Fibroblast of lung (primary cell): ENCODE measurements at regions not wholly inside any gene's neighbourhood (a gene's known extent, or its start where the extent isn't known, plus 50 kb on each side); places are given as distances from the start of the nearest gene placed in this dataset.
"Not testable (repeated sequence)": the region's sequence is repeated elsewhere in the genome, so short reads cannot be mapped to it uniquely, and the experiment has no call there.

Experiments
- DNase-seq, 2 donors: peaks; one replicate each; pipeline versions ENCODE4 v3.0.0 to v3.0.0-alpha.2; 2010; ENCODE audit warnings: low read depth in 2 of 2
- H2AFZ ChIP-seq: 2 replicates; pipeline ENCODE4 v1.5.1; 2012; ENCODE audit warnings: low read length, control low read depth, inconsistent platforms
- H3K27ac ChIP-seq: 2 replicates; pipeline ENCODE4 v1.5.1; 2011; ENCODE audit warnings: low read length, control low read depth; ENCODE audit not compliant: insufficient read depth
- H3K27me3 ChIP-seq: 2 replicates; pipeline ENCODE4 v1.5.1; 2011; ENCODE audit warnings: mild to moderate bottlenecking, low read length; ENCODE audit not compliant: control insufficient read depth, insufficient read depth
- H3K36me3 ChIP-seq: 2 replicates; pipeline ENCODE4 v1.5.1; 2011; ENCODE audit warnings: low read length; ENCODE audit not compliant: control insufficient read depth, insufficient read depth
- H3K4me1 ChIP-seq: 2 replicates; pipeline ENCODE4 v1.5.1; 2011; ENCODE audit warnings: low read length; ENCODE audit not compliant: control insufficient read depth, insufficient read depth; ENCODE audit errors: extremely low read depth
- H3K4me2 ChIP-seq: 2 replicates; pipeline ENCODE4 v1.5.1; 2011; ENCODE audit warnings: low read length, control low read depth; ENCODE audit not compliant: insufficient read depth; ENCODE audit errors: extremely low read depth
- H3K4me3 ChIP-seq, 4 experiments: fragments of 200-600 bp in 1 of 4; sonication (generic) in 1 of 4; replicated peaks in 1 of 4; 2 replicates each; pipeline ENCODE4 v1.5.1; 2011 to 2016; ENCODE audit warnings: low read length in 4 of 4, low read depth in 3 of 4, mild to moderate bottlenecking in 3 of 4, control low read depth in 2 of 4, inconsistent platforms in 1 of 4, mixed read lengths in 1 of 4; ENCODE audit not compliant: insufficient read depth in 1 of 4; ENCODE audit errors: control extremely low read depth in 1 of 4
- H3K79me2 ChIP-seq: 2 replicates; pipeline ENCODE4 v1.5.1; 2012; ENCODE audit warnings: mild to moderate bottlenecking, low read length, inconsistent platforms; ENCODE audit not compliant: control insufficient read depth, insufficient read depth
- H3K9ac ChIP-seq: 2 replicates; pipeline ENCODE4 v1.5.1; 2011; ENCODE audit warnings: mild to moderate bottlenecking, low read length, control low read depth; ENCODE audit not compliant: insufficient read depth
- H3K9me3 ChIP-seq: 2 replicates; pipeline ENCODE4 v1.5.1; 2012; ENCODE audit warnings: low read depth, low read length; ENCODE audit not compliant: control insufficient read depth, insufficient read depth
- H4K20me1 ChIP-seq: 2 replicates; pipeline ENCODE4 v1.5.1; 2011; ENCODE audit warnings: low read length; ENCODE audit not compliant: control insufficient read depth, insufficient read depth; ENCODE audit errors: extremely low read depth
- CTCF ChIP-seq, 2 donors: IDR thresholded peaks in 1 of 2; conservative IDR thresholded peaks in 1 of 2; 1 replicate in 1 of 2; 2 replicates in 1 of 2; pipeline ENCODE4 v1.5.1; 2011 to 2012; ENCODE audit warnings: low read length in 2 of 2, control low read depth in 1 of 2, inconsistent platforms in 1 of 2, low read depth in 1 of 2, mild to moderate bottlenecking in 1 of 2
- EZH2 ChIP-seq: IDR thresholded peaks from 2 replicates; pipeline ENCODE4 v1.5.1; 2012; ENCODE audit warnings: low read length, control low read depth, mild to moderate bottlenecking; ENCODE audit errors: missing control alignments

GRCh38 chr9:107819772-107820565 lies 330.4 kb upstream of the KLF4 start:
- Histone ChIP-seq H4K20me1 (no peaks in the 10 kb centered on the region), H3K27ac (no peak overlapping the region), H3K36me3 (no peaks in the 10 kb centered on the region), H3K79me2 (no peaks in the 10 kb centered on the region), H3K4me1 (no peaks in the 10 kb centered on the region), H3K27me3 (no peaks in the 10 kb centered on the region), H3K4me2 (no peak overlapping the region), H3K9me3 (no peaks in the 10 kb centered on the region), H3K9ac (no peak overlapping the region), H3K4me3 (no peak overlapping the region), H2AFZ (peak overlapping the region; percentile 25)
- no peak for TF ChIP-seq EZH2
- no peak for TF ChIP-seq CTCF (conservative IDR thresholded peaks at IDR 0.05 in 1 of 2, IDR thresholded peaks at IDR 0.05 in 1 of 2; ENCODE audit: low read depth in 1 of 2, low read length in 2 of 2)
- peak in 1 of 2 donors; percentile 19 for DNase-seq

- not testable (repeated sequence) for H4K20me1 ChIP-seq, H3K9ac ChIP-seq, H3K79me2 ChIP-seq, H3K4me2 ChIP-seq, H3K4me1 ChIP-seq, H3K36me3 ChIP-seq, DNase-seq, H2AFZ ChIP-seq, H3K4me3 ChIP-seq, H3K9me3 ChIP-seq, H3K27ac ChIP-seq, H3K27me3 ChIP-seq
Measured at GRCh38 chr9:107818503-107818829, 328.9 kb upstream of the KLF4 start.

GRCh38 chr9:107817595-107818502 lies 328.3 kb upstream of the KLF4 start:
- H3K4me3 ChIP-seq, H3K4me1 ChIP-seq, H3K79me2 ChIP-seq, H4K20me1 ChIP-seq, H3K27ac ChIP-seq, H3K9me3 ChIP-seq, H3K4me2 ChIP-seq, H2AFZ ChIP-seq, H3K27me3 ChIP-seq, DNase-seq, H3K36me3 ChIP-seq, H3K9ac ChIP-seq: not testable (repeated sequence)

- H3K4me3 ChIP-seq, result no peak overlapping the region
- H3K79me2 ChIP-seq, result no peaks in the 10 kb centered on the region
- H2AFZ ChIP-seq, result no peak overlapping the region
- no peak overlapping the region for H3K4me2 ChIP-seq
- no peaks in the 10 kb centered on the region for H3K27me3 ChIP-seq
- TF ChIP-seq CTCF (conservative IDR thresholded peaks at IDR 0.05 in 1 of 2, IDR thresholded peaks at IDR 0.05 in 1 of 2; ENCODE audit: low read depth in 1 of 2, low read length in 2 of 2) (no peak), EZH2 (no peak)
- no peaks in the 10 kb centered on the region for H3K4me1 ChIP-seq
- H3K36me3 ChIP-seq, result no peaks in the 10 kb centered on the region
- no peak overlapping the region for H3K9ac ChIP-seq
- no peak for DNase-seq
- no peaks in the 10 kb centered on the region for H4K20me1 ChIP-seq
- H3K9me3 ChIP-seq, result no peaks in the 10 kb centered on the region
- H3K27ac ChIP-seq, result no peak overlapping the region
Measured at GRCh38 chr9:107816561-107817021, 327.0 kb upstream of the KLF4 start.
